K562 (cell line): ENCODE measurements at regions not wholly inside any gene's neighbourhood (a gene's known extent, or its start where the extent isn't known, plus 50 kb on each side); places are given as distances from the start of the nearest gene placed in this dataset.

Experiments
- ATAC-seq: fragments of 200-7000 bp; cut with Tn5 transposase; 3 replicates; pipeline ENCODE4 v1.9.1; 2020; ENCODE audit warnings: moderate library complexity
- BruUV-seq: library from RNA; stranded (reverse); fragments of 400-500 nt; replicated peaks from 2 replicates; lab custom pipeline; 2021; lab: Mats Ljungman, UMichigan
- CTCF ChIA-PET: fragments of 300-600 bp; formaldehyde crosslinking; extraction: SDS; loops from one replicate; lab custom pipeline; 2021; ENCODE audit warnings: low intra/inter-chr PET ratio; lab: Yijun Ruan, JAX
- POLR2A ChIA-PET: fragments of 300-600, 350-650 bp; sonication (Branson Sonifier 250); formaldehyde crosslinking; extraction: SDS; loops from one replicate; lab custom pipeline; 2021; ENCODE audit warnings: antibody characterized with exemption, inconsistent platforms; lab: Yijun Ruan, JAX
- DNase-seq, 4 experiments: peaks; one replicate each; pipeline versions ENCODE4 v3.0.0 to v3.0.0-alpha.2; 2011 to 2018; ENCODE audit warnings: low spot score in 3 of 4, mixed read lengths in 3 of 4; ENCODE audit errors: extremely low read depth in 1 of 4
- FAIRE-seq: peaks from 2 replicates; lab custom pipeline; 2011; peaks lifted over from hg19 to GRCh38; lab: Jason Lieb, UNC
- H2AFZ ChIP-seq: 2 replicates; pipeline ENCODE4 v1.6.0; 2011; ENCODE audit warnings: low read depth, low read length, control low read depth, inconsistent platforms
- H3K27ac ChIP-seq: fragments of 200-600 bp; 3 replicates; pipeline ENCODE4 v1.8.0; 2011; ENCODE audit warnings: low read depth, mild to moderate bottlenecking, control low read depth, inconsistent platforms, low read length, moderate library complexity, mixed read lengths; ENCODE audit errors: extremely low read depth
- H3K27me3 ChIP-seq, 2 experiments: fragments of 300-600 bp in 1 of 2; 2 replicates in 1 of 2; 3 replicates in 1 of 2; pipeline versions ENCODE4 v1.6.0 to v1.8.0; 2011; ENCODE audit warnings: inconsistent platforms in 2 of 2, low read length in 2 of 2, mild to moderate bottlenecking in 1 of 2, mixed read lengths in 1 of 2, moderate library complexity in 1 of 2; ENCODE audit not compliant: control insufficient read depth in 2 of 2, insufficient read depth in 2 of 2
- H3K36me3 ChIP-seq: fragments of 300-600 bp; 3 replicates; pipeline ENCODE4 v1.8.0; 2011; ENCODE audit warnings: mild to moderate bottlenecking, low read length, inconsistent platforms; ENCODE audit not compliant: control insufficient read depth, insufficient read depth
- H3K4me1 ChIP-seq, 2 experiments: fragments of 200-600 bp in 1 of 2; replicated peaks in 1 of 2; 2 replicates in 1 of 2; 3 replicates in 1 of 2; pipeline versions ENCODE4 v1.5.1 to v1.8.0; 2011; ENCODE audit warnings: inconsistent platforms in 2 of 2, low read length in 2 of 2, mild to moderate bottlenecking in 1 of 2, mixed read lengths in 1 of 2, moderate library complexity in 1 of 2; ENCODE audit not compliant: control insufficient read depth in 2 of 2, insufficient read depth in 2 of 2
- H3K4me2 ChIP-seq: 2 replicates; pipeline ENCODE4 v1.6.1; 2011; ENCODE audit warnings: low read length, control low read depth, inconsistent platforms, mixed read lengths; ENCODE audit not compliant: insufficient read depth
- H3K4me3 ChIP-seq: fragments of 200-600 bp; sonication (generic), shearing (Covaris generic); 2 replicates; pipeline ENCODE4 v1.5.1; 2016; ENCODE audit warnings: control low read depth, inconsistent platforms
- H3K79me2 ChIP-seq: fragments of 200-600 bp; 3 replicates; pipeline ENCODE4 v1.8.0; 2011; ENCODE audit warnings: low read length, inconsistent platforms; ENCODE audit not compliant: control insufficient read depth, insufficient read depth
- H3K9ac ChIP-seq, 2 experiments: 2 replicates each; pipeline versions ENCODE4 v1.6.0 to v1.6.1; 2011; ENCODE audit warnings: low read depth in 2 of 2, low read length in 2 of 2, control low read depth in 1 of 2, inconsistent platforms in 1 of 2, mild to moderate bottlenecking in 1 of 2, mixed read lengths in 1 of 2; ENCODE audit not compliant: insufficient read depth in 1 of 2
- H3K9me1 ChIP-seq: one replicate; pipeline ENCODE4 v1.6.0; 2011; ENCODE audit warnings: inconsistent platforms, mild to moderate bottlenecking, low read length, moderate library complexity; ENCODE audit not compliant: control insufficient read depth, insufficient read depth
- H3K9me3 ChIP-seq: replicated peaks from 2 replicates; pipeline ENCODE4 v1.5.1; 2011; ENCODE audit warnings: low read depth, low read length, inconsistent platforms; ENCODE audit not compliant: control insufficient read depth, insufficient read depth
- H4K20me1 ChIP-seq: replicated peaks from 2 replicates; pipeline ENCODE4 v1.6.1; 2011; ENCODE audit warnings: low read length, inconsistent platforms, mixed read lengths; ENCODE audit not compliant: control insufficient read depth, insufficient read depth
- BRCA1 ChIP-seq, 2 experiments: fragments of 450-650 bp in 1 of 2; sonication (generic) in 1 of 2; formaldehyde crosslinking in 1 of 2; IDR thresholded peaks; 2 replicates each; pipeline versions ENCODE4 v1.5.0 to v1.6.1; 2017 to 2020; ENCODE audit warnings: mild to moderate bottlenecking in 1 of 2, missing genetic modification reagents in 1 of 2
- DIDO1 ChIP-seq: fragments of 450-650 bp; IDR thresholded peaks from 2 replicates; pipeline ENCODE4 v1.6.1; 2016; ENCODE audit warnings: low read depth, missing biosample characterization, missing genetic modification characterization
- HOXB6 ChIP-seq: fragments of 250-450 bp; sonication (Bioruptor Pico); IDR thresholded peaks from 2 replicates; pipeline ENCODE4 v1.5.1; 2022; ENCODE audit warnings: mild to moderate bottlenecking, borderline replicate concordance
- NFE2 ChIP-seq: IDR thresholded peaks from 2 replicates; pipeline ENCODE4 v1.6.1; 2014; ENCODE audit warnings: antibody characterized with exemption, low read depth
- RBM15 ChIP-seq: fragments of 200-400 bp; formaldehyde crosslinking; IDR thresholded peaks from 2 replicates; pipeline ENCODE4 v1.6.1; 2018; ENCODE audit warnings: mild to moderate bottlenecking, low read length, moderate library complexity; ENCODE audit not compliant: insufficient read depth
- TEAD4 ChIP-seq, 2 experiments: sonication (generic) in 1 of 2; formaldehyde crosslinking in 1 of 2; IDR thresholded peaks; 2 replicates each; pipeline versions ENCODE4 v1.6.1 to v1.8.0; 2012 to 2022; ENCODE audit warnings: borderline replicate concordance in 1 of 2, inconsistent platforms in 1 of 2, low read length in 1 of 2, mild to moderate bottlenecking in 1 of 2, missing genetic modification reagents in 1 of 2
- TOE1 ChIP-seq, 2 experiments: fragments of 450-650 bp in 1 of 2; sonication (generic) in 1 of 2; formaldehyde crosslinking in 1 of 2; IDR thresholded peaks; 2 replicates each; pipeline versions ENCODE4 v1.7.1 to v1.8.0; 2016 to 2022; ENCODE audit warnings: borderline replicate concordance in 2 of 2, mild to moderate bottlenecking in 2 of 2, antibody characterized with exemption in 1 of 2, inconsistent platforms in 1 of 2, low read depth in 1 of 2, missing genetic modification reagents in 1 of 2, moderate library complexity in 1 of 2
- ZNF23 ChIP-seq: fragments of 250-450 bp; sonication (Bioruptor Pico); IDR thresholded peaks from 2 replicates; pipeline ENCODE4 v1.4.0; 2020; ENCODE audit warnings: mild to moderate bottlenecking
- WGBS: fragments of 100-300 bp; shearing (Covaris generic); methylation state at CpG from one replicate; pipeline ENCODE4 v1.1.6; 2016; ENCODE audit warnings: low coverage, mixed read lengths; ENCODE audit not compliant: insufficient coverage; ENCODE audit errors: missing lambda C conversion rate; 5-methylcytosine and 5-hydroxymethylcytosine counted together
- in situ Hi-C: fragments of 300-500 bp; cut with MboI; formaldehyde crosslinking; loops from 4 replicates; pipeline ENCODE4 v1.15.0; 2018; ENCODE audit warnings: inconsistent platforms, mixed read lengths
- intact Hi-C: fragments of 100-400 bp; cut with micrococcal nuclease; formaldehyde crosslinking; loops from 2 replicates; pipeline ENCODE4 v1.14.2; 2022
- TF ChIP-seq, protein P1 (sequence below), 2 experiments: fragments of 450-650 bp in 1 of 2; IDR thresholded peaks; 2 replicates each; pipeline ENCODE4 v1.6.1; 2011 to 2017; ENCODE audit warnings: low read depth in 2 of 2, antibody characterized with exemption in 1 of 2, borderline replicate concordance in 1 of 2, low read length in 1 of 2, mild to moderate bottlenecking in 1 of 2, mixed read lengths in 1 of 2; ENCODE audit not compliant: control insufficient read depth in 1 of 2

DNA sequence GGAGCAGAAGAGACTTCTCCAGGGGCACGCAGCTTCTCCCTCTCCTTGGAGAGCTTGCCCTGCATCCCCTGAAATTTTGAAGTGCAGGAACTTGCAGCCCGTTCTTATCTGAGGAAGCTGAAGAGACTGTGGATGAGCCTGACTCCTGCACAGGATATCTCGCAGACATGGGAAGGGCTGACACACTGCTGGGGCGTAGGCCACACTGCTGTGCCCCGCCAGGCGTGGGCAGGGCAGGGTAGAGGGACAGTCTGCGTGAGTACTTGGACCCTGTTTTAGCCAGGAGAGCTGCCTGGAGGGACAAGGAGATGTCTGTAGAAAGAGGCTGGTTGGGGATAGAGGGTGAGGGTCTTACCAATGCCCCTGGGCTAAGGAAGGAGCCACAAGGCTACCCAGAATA lies 353.7 kb upstream of the NBEA start:
- FAIRE-seq (no peak), DNase-seq (no peak), ATAC-seq (no peak)
- Histone ChIP-seq H3K27ac (no peak overlapping the region), H3K4me3 (no peak overlapping the region), H3K27me3 (no peaks in the 10 kb centered on the region), H3K36me3 (no peaks in the 10 kb centered on the region), H3K9me3 (no peaks in the 10 kb centered on the region), H3K9ac (no peak overlapping the region), H3K4me1 (no peaks in the 10 kb centered on the region), H2AFZ (no peak overlapping the region), H3K9me1 (no peaks in the 10 kb centered on the region), H3K4me2 (no peak overlapping the region), H3K79me2 (no peaks in the 10 kb centered on the region), H4K20me1 (no peaks in the 10 kb centered on the region)
- intact Hi-C loops (no loop called here), in situ Hi-C loops (no loop called here)
- BruUV-seq, result no TSS peak
- TF ChIP-seq RBM15 (no peak), TEAD4 (IDR thresholded peaks at IDR 0.05; ENCODE audit: low read length) (no peak), TEAD4 (CRISPR knock-in tag; IDR thresholded peaks at IDR 0.05; ENCODE audit: borderline replicate concordance) (no peak), DIDO1 (tag) (no peak), BRCA1 (IDR thresholded peaks at IDR 0.05) (no peak), BRCA1 (CRISPR knock-in tag; IDR thresholded peaks at IDR 0.05) (no peak), TOE1 (IDR thresholded peaks at IDR 0.05; ENCODE audit: borderline replicate concordance) (no peak), TOE1 (CRISPR knock-in tag; IDR thresholded peaks at IDR 0.05; ENCODE audit: borderline replicate concordance, low read depth) (no peak), ZNF23 (CRISPR knock-in tag) (no peak), NFE2 (no peak), HOXB6 (CRISPR knock-in tag) (no peak)
- TF ChIP-seq, protein P1, sequence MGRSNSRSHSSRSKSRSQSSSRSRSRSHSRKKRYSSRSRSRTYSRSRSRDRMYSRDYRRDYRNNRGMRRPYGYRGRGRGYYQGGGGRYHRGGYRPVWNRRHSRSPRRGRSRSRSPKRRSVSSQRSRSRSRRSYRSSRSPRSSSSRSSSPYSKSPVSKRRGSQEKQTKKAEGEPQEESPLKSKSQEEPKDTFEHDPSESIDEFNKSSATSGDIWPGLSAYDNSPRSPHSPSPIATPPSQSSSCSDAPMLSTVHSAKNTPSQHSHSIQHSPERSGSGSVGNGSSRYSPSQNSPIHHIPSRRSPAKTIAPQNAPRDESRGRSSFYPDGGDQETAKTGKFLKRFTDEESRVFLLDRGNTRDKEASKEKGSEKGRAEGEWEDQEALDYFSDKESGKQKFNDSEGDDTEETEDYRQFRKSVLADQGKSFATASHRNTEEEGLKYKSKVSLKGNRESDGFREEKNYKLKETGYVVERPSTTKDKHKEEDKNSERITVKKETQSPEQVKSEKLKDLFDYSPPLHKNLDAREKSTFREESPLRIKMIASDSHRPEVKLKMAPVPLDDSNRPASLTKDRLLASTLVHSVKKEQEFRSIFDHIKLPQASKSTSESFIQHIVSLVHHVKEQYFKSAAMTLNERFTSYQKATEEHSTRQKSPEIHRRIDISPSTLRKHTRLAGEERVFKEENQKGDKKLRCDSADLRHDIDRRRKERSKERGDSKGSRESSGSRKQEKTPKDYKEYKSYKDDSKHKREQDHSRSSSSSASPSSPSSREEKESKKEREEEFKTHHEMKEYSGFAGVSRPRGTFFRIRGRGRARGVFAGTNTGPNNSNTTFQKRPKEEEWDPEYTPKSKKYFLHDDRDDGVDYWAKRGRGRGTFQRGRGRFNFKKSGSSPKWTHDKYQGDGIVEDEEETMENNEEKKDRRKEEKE (IDR thresholded peaks at IDR 0.05; ENCODE audit: borderline replicate concordance in 1 of 2, control insufficient read depth in 1 of 2, low read depth in 2 of 2, low read length in 1 of 2), result no peak
- ChIA-PET POLR2A (no interaction called here), CTCF (no interaction called here)
- WGBS, result 0% methylated on average over 2 of the region's 7 CpGs
